ENCODE measurements at regions not wholly inside any gene's neighbourhood (a gene's known extent, or its start where the extent isn't known, plus 50 kb on each side); places are given as distances from the start of the nearest gene placed in this dataset.

DNA sequence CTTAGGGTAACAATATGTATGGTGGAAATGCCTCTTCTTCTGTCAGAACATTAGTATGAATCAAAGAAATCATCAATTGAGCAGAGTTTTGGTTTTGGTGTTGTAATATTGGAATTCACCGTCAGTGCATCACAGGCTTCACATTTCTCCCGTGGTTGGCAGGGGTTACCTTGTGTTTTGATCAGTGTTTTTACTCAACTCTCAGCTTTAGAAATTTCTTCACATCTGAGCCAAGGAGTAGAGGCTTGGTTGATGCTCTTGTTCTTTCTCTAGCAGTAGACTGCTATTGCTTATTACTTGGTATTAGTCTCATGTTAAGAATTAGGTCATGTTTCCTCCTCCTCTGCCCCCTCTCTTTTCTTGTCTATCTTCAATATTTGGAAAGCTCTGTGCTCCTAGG lies 188.8 kb upstream of the SMIM30 start:
- TF ChIP-seq, protein P1, sequence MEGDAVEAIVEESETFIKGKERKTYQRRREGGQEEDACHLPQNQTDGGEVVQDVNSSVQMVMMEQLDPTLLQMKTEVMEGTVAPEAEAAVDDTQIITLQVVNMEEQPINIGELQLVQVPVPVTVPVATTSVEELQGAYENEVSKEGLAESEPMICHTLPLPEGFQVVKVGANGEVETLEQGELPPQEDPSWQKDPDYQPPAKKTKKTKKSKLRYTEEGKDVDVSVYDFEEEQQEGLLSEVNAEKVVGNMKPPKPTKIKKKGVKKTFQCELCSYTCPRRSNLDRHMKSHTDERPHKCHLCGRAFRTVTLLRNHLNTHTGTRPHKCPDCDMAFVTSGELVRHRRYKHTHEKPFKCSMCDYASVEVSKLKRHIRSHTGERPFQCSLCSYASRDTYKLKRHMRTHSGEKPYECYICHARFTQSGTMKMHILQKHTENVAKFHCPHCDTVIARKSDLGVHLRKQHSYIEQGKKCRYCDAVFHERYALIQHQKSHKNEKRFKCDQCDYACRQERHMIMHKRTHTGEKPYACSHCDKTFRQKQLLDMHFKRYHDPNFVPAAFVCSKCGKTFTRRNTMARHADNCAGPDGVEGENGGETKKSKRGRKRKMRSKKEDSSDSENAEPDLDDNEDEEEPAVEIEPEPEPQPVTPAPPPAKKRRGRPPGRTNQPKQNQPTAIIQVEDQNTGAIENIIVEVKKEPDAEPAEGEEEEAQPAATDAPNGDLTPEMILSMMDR (IDR thresholded peaks at IDR 0.05; ENCODE audit: poor library complexity, severe bottlenecking): no peak
- TF ChIP-seq EP300 (conservative IDR thresholded peaks at IDR 0.05; ENCODE audit: poor library complexity, severe bottlenecking): no peak
- no peak for TF ChIP-seq POLR2AphosphoS5 (IDR thresholded peaks at IDR 0.05)
- no peak for TF ChIP-seq REST (IDR thresholded peaks at IDR 0.05; ENCODE audit: borderline replicate concordance)
